Epithelial cell of esophagus (primary cell): ENCODE measurements at regions not wholly inside any gene's neighbourhood (a gene's known extent, or its start where the extent isn't known, plus 50 kb on each side); places are given as distances from the start of the nearest gene placed in this dataset.
"Not testable (repeated sequence)": the region's sequence is repeated elsewhere in the genome, so short reads cannot be mapped to it uniquely, and the experiment has no call there.

Experiments used
- DNase-seq: peaks from one replicate; pipeline ENCODE4 v3.0.0; 2010; ENCODE audit warnings: low read depth
- H3K4me3 ChIP-seq: 2 replicates; pipeline ENCODE4 v1.5.1; 2011; ENCODE audit warnings: mild to moderate bottlenecking, low read length, control low read depth
- CTCF ChIP-seq: IDR thresholded peaks from 2 replicates; pipeline ENCODE4 v1.5.1; 2011; ENCODE audit warnings: low read depth, mild to moderate bottlenecking, low read length, control low read depth, inconsistent platforms; ENCODE audit not compliant: insufficient read depth; ENCODE audit errors: missing control alignments

GRCh38 chrX:140099221-140099620, 133.9 kb upstream of the CXorf66 start:
- H3K4me3 ChIP-seq, result no peak overlapping the region
- no peak for TF ChIP-seq CTCF
- no peak for DNase-seq

GRCh38 chrX:140092121-140092520, 126.8 kb upstream of the CXorf66 start:
- H3K4me3 ChIP-seq, result no peak overlapping the region
- DNase-seq, result no peak
- no peak for TF ChIP-seq CTCF

- no peak for TF ChIP-seq CTCF
- no peak overlapping the region for H3K4me3 ChIP-seq
- peak; percentile 1 for DNase-seq
These were observed 126.0 kb upstream of the CXorf66 start for GRCh38 chrX:140091125-140091886.

GRCh38 chrX:140090800-140091124, 125.4 kb upstream of the CXorf66 start:
- no peak overlapping the region for H3K4me3 ChIP-seq
- no peak for TF ChIP-seq CTCF
- no peak for DNase-seq

DNA sequence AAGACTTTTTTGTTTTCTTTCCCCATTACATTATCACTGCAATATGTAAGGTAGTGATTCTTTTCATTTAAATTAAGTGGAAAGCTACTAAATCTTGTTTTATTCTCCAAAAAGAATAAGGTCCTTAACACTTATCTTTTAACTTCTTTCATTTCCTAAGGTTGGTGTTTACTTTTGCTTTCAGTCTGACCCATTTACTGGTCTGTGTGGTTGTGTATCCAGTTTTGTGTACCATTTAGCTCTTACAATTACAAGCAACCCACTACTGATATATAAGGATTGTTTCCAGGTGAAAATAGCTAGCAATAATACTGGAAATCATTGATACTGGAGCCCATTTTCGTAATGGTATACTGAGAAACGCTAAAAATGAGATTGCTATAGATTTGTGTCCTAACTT, 123.1 kb upstream of the CXorf66 start:
- no peak for DNase-seq
- H3K4me3 ChIP-seq, result no peak overlapping the region
- no peak for TF ChIP-seq CTCF

DNA sequence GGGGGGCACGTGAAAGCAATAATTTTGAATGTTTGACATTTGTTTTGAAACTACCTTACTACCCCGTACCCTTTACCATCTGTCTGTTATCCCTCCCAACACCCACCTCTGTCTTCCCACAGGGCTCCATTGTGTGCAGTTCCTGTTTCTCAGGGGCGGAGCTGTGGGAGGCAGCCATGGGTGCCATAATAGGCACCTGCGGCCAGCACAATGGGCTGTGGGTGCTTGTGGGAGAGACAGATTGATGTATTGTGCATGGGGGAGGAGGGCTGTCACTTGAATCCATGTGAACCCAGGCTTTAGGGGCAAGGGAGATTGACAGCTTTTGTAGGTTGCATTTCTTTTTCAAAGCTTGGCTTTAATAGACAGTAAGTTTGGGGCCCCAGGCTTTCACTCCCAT, 122.6 kb upstream of the CXorf66 start:
- no peak overlapping the region for H3K4me3 ChIP-seq
- DNase-seq, result no peak
- TF ChIP-seq CTCF, result no peak

DNA sequence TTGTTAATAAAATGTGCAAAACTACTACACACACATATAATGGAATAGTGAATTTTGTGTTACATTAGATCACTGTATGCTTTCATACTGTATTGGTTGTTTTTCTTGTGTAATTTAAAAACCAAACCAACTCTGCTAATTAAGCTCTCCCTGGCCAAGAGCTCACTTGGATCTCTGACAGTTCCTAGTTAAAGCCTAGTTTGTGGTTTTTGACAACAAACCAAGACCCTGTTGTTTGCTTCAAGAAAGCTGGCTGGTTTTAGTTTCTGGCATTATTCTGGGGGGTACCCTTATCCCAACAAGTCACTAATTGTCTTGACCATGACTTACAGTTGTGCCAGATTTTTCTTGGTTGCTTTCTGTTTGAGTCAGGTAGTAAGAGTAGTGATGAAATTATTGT, 121.4 kb upstream of the CXorf66 start:
- no peak for DNase-seq
- TF ChIP-seq CTCF, result no peak

DNA sequence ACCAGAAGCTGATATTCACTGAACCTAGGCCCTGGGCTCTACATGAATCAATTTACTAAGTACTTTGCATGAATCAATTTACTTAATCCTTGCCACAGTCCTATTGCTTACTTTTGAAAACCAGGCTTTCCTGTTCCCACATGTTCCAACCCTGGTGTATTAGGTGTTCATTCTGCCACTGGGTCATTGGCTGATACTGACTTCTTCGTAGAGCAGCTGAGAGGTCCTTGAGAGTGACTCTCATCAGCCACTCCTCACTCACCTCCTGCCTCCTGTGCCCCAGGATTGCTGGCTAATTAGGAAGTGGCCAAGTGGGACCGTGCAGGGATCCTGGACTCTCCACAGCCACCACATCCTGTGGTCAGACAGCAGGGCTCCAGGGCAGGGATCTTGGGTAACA, 109.5 kb upstream of the CXorf66 start:
- not testable (repeated sequence) for DNase-seq, H3K4me3 ChIP-seq

More for the DNA sequence above, 121.4 kb upstream of the CXorf66 start:
- H3K4me3 ChIP-seq, result no peak overlapping the region
